HK-2 (cell line): ENCODE measurements at regions not wholly inside any gene's neighbourhood (a gene's known extent, or its start where the extent isn't known, plus 50 kb on each side); places are given as distances from the start of the nearest gene placed in this dataset.
"Not testable (repeated sequence)": the region's sequence is repeated elsewhere in the genome, so short reads cannot be mapped to it uniquely, and the experiment has no call there.

Experiments used
- DNase-seq: peaks from one replicate; pipeline ENCODE4 v3.0.0-alpha.2; 2018; ENCODE audit not compliant: unreplicated experiment

GRCh38 chr4:43435291-43435690, 542.8 kb downstream of the GRXCR1 start:
- DNase-seq, result no peak

DNA sequence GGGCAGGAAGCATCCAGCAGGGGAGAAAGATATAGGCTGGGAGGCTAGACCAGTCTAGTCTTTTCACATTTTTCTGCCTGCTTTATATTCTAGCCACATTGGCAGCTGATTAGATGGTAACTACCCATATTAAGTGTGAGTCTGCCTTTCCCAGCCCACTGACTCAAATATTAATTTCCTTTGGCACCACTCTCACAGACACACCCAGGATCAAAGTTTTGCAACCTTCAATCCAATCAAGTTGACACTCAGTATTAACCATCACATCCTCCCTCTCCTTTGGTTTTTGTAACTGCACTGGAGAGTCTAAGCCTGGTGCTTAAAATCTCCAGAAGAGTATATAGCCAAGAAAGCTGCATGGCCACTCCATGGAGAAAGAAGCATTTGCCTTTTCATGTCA, 560.4 kb downstream of the GRXCR1 start:
- DNase-seq, result no peak

DNA sequence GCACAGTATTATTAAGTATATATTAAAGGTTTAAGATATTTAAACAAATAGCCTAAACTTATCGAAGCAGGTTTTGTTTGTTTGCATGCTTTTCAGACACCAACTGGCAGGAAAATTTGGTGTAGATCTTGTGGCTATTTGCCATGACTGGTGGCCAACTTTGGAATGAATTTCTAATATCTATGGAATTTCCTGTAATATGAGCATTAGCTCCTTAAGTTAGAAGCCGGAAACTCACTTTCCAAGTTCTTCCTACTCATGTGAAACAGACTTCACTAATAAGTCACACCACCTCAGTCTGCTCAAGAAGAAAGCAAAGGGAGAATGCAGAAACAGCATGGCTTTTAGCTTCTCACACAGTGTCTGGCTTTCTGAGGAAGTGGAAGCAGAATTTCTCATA, 563.9 kb downstream of the GRXCR1 start:
- no peak for DNase-seq

DNA sequence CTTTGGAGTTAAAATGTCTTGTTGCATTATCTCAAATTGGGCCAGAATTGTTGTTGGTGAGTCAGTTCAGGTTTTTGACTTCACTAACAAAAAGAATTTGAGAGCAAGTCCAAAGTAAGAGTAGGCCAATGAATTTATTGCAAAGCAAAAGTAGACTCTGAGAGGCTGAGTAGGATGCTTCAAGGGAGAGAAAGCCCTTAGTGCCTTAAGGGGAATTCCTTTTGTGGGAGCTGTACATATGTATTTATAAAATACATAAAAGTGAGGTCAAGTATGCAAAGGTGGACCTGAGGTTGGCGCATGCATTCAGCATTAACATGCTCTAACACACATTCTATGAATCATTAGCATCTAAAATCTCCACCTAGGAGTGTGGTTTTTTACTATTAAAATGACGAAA, 565.4 kb downstream of the GRXCR1 start:
- DNase-seq, result no peak

DNA sequence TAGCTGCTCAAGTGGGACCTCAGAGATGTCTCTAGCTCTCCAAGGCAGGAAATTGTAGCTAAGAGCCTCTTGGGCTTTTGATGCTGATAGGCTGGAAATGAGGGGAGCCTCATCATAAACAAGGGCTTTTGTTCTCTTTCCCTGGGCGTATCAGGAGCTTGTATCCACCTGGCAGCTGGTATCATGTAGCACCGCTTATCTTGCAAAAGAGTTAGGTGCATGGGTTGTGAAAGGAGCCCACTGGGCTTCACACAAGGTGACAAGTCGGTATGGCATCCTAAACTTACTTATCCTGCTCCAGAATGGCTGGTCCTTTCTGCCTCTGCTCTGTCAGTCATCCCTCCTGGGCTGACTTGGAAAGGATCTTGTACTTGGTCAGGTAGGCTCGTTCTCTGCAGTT, 565.8 kb downstream of the GRXCR1 start:
- no peak for DNase-seq

- DNase-seq, result no peak
These were observed 579.4 kb downstream of the GRXCR1 start for GRCh38 chr4:43471950-43472349.

GRCh38 chr4:43481526-43481925, 589.0 kb downstream of the GRXCR1 start:
- no peak for DNase-seq

GRCh38 chr4:43485196-43485595, 592.7 kb downstream of the GRXCR1 start:
- DNase-seq, result no peak

DNA sequence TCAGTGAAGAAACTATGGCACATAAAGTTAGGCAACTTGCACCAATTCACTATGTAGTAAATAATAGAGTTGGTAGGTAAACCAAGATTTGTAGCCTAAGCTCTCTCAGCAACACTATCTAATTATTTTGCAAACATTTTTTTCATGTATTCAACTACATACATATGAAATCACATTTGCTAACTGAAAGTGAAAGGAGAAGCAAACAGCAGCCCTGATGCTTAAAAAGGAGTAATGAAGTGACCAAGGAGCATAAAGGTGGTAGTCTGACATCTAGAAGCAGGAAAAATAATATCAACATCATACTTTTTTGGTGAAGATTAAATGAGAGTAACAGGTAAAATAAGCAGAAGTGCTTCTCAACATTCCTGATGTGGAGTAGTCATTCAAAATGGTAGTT, 603.7 kb downstream of the GRXCR1 start:
- no peak for DNase-seq

DNA sequence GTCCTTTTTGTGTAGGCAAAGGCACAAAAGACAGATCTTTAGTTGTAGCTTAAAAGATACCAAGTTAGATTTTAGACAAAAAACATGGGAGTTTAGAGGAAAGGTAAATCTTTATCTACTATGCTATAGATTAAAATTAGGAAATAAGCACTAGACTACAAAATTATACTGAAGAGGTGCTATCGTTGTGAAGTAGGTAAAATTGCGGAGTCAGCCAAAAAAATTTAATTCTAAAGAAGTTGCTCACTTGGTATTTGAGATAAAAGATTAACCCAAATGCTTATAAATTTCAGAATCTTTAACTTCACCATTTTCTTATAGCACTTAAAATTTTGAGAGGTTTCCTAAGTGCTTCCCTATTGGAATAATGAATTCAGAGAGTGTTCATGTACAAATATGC, 604.1 kb downstream of the GRXCR1 start:
- no peak for DNase-seq

DNA sequence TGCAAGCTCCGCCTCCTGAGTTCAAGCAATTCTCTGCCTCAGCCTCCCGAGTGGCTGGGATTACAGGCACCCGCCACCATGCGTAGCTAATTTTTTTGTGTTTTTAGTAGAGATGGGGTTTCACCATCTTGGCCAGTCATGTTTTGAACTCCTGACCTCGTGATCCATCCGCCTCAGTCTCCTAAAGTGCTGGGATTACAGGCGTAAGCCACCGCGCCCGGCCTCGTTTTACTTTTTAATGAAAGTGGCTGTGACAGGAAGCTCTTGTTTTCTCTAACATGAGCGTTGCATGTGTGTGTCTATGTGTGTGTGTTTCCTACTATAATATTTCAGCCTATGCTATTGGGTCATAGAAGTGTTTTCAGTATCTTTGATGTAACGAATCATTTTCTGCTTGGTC, 613.3 kb downstream of the GRXCR1 start:
- not testable (repeated sequence) for DNase-seq

GRCh38 chr4:43512253-43512652, 619.7 kb downstream of the GRXCR1 start:
- DNase-seq, result no peak

DNA sequence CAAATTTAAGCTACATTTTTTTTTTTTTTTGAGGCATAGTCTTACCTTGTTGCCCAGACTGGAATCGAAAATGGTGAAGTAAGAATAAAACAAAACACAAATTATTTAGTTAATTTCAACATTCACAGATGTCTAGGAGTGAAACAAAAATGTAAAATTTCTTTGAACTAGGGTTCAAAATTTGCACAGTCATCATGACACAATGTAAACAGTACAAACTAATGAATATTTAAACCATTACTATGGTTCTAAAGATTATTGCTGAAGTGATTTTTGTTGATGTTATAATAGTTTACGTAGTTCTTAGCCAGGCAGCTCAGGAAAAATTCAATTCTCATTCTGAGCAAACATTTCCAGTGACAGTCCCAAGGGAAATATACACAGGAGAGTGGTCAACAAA, 633.1 kb downstream of the GRXCR1 start:
- no peak for DNase-seq

- no peak for DNase-seq
These were observed 655.0 kb downstream of the GRXCR1 start for GRCh38 chr4:43547561-43547960.

GRCh38 chr4:43550981-43551627, 658.6 kb downstream of the GRXCR1 start:
- no peak for DNase-seq

- DNase-seq, result no peak
These were observed 663.7 kb downstream of the GRXCR1 start for GRCh38 chr4:43556262-43556661.

DNA sequence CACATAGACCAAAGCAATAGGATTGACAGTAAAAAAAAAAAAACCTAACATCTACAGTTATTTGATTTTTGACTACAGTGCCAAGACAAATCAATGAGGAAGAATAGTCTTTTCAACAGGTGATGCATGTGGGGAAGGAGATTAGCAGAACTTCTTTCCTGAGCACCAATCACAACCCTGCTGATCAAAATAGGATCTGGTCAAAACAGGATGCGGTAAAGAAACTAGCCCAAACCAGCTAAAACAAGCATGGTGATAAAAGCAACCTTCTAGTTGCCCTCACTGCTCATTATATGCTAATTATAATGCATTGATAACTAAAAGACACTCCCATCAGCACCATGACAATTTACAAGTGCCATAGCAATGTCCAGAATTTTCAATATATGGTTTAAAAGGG, 667.5 kb downstream of the GRXCR1 start:
- no peak for DNase-seq

- DNase-seq, result no peak
These were observed 671.6 kb downstream of the GRXCR1 start for GRCh38 chr4:43564107-43564506.

- no peak for DNase-seq
These were observed 672.1 kb downstream of the GRXCR1 start for GRCh38 chr4:43564591-43564990.

GRCh38 chr4:43567644-43568043, 675.1 kb downstream of the GRXCR1 start:
- no peak for DNase-seq

DNA sequence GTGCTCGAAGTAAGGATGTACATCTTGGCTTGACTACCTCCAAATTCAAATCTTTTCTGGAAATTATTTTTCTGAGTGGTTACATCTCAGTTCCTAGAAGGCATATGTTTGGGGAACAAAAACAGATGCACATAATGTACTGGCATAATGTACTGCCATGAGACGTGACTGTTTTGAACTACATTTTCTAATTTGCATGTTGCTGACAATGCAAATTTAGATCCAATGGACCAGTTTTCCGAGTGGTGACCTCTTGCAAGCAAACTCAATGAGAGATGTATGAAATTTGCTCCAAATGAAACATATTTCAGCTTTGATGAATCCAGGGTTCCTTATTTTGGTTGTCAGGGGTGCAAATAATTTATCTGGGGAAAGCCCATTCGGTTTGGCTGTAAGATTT, 694.3 kb downstream of the GRXCR1 start:
- DNase-seq, result no peak

GRCh38 chr4:43587758-43588157, 695.2 kb downstream of the GRXCR1 start:
- DNase-seq, result no peak

DNA sequence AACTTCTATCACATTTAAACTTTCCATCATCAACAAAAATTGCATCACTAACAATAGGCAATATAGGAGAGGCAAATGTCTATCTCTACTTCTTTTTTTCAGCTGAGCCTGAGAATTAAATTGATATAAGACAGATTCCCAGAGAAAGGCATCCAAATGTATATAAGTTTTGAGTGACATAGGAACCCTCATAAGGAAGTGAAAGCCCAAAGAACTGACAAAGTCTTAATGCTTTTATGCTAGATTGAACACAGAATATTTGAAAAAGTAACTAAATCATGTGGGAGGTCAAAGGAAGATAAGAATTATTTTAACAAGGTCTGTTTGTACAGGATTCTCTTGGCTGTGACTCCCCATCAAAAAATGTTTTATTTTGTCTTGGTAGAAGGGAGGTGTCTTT, 714.9 kb downstream of the GRXCR1 start:
- DNase-seq, result no peak

DNA sequence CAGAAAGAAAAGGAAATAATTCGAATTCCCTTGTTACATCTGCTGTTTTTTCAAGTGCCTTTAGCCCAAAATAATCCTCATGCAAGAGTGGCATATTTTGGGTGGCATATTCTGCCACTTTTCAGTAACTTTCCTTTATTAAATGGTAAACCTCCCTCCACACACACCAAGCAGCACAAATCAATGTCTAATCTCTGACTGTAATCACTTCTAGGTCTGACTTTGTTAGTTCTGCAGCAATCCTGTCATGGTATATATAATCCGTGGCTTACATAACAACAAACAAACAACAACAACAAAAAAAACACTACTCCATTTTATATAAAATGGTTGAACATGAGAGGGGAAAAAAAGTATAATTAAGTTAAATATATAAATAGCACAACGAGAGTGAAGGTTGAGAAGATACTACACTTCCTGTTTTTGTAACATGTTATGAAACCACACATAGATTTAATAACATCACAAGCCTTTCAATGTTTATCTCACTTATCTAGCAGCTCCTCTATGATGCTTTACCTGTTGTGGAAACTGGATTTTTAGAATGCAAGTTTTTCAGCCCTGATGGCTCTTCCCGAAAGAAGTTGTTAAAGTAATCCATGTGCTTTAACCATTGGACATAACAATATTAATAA, 715.4 kb downstream of the GRXCR1 start:
- DNase-seq, result no peak
